LNCaP clone FGC (cell line): ENCODE measurements at regions not wholly inside any gene's neighbourhood (a gene's known extent, or its start where the extent isn't known, plus 50 kb on each side); places are given as distances from the start of the nearest gene placed in this dataset.

Experiments used
- DNase-seq: peaks from one replicate; pipeline ENCODE4 v3.0.0-alpha.2; 2011; ENCODE audit warnings: low read depth
- H3K4me3 ChIP-seq: 2 replicates; pipeline ENCODE4 v1.5.1; 2011; ENCODE audit warnings: mild to moderate bottlenecking, low read depth, low read length, control low read depth
- CTCF ChIP-seq: IDR thresholded peaks from 2 replicates; pipeline ENCODE4 v1.5.1; 2012; ENCODE audit warnings: mild to moderate bottlenecking; ENCODE audit not compliant: control insufficient read depth, insufficient read depth; ENCODE audit errors: extremely low read depth

GRCh38 chr14:65304963-65305362, 107.6 kb upstream of the FUT8 start:
- DNase-seq = no peak
- TF ChIP-seq CTCF = no peak

GRCh38 chr14:65308536-65308935, 104.0 kb upstream of the FUT8 start:
- DNase-seq = no peak
- TF ChIP-seq CTCF = no peak

More at GRCh38 chr14:65304963-65305362, 107.6 kb upstream of the FUT8 start:
- no peak overlapping the region for H3K4me3 ChIP-seq

GRCh38 chr14:65310568-65310967, 102.0 kb upstream of the FUT8 start:
- no peak for TF ChIP-seq CTCF
- DNase-seq = no peak
- H3K4me3 ChIP-seq = no peak overlapping the region

More at GRCh38 chr14:65308536-65308935, 104.0 kb upstream of the FUT8 start:
- H3K4me3 ChIP-seq = no peak overlapping the region

- H3K4me3 ChIP-seq = no peak overlapping the region
- TF ChIP-seq CTCF = no peak
- DNase-seq = no peak
These were observed 99.7 kb upstream of the FUT8 start for GRCh38 chr14:65312859-65313258.

- no peak for DNase-seq
- H3K4me3 ChIP-seq = no peak overlapping the region
- no peak for TF ChIP-seq CTCF
These were observed 93.7 kb upstream of the FUT8 start for GRCh38 chr14:65318636-65319506.

GRCh38 chr14:65320661-65321308, 91.7 kb upstream of the FUT8 start:
- TF ChIP-seq CTCF = no peak
- H3K4me3 ChIP-seq = no peak overlapping the region
- DNase-seq = no peak

- TF ChIP-seq CTCF = no peak
- H3K4me3 ChIP-seq = no peak overlapping the region
- no peak for DNase-seq
These were observed 91.1 kb upstream of the FUT8 start for GRCh38 chr14:65321370-65321875.
